Esophagus squamous epithelium (tissue), 5 donors: ENCODE measurements at regions not wholly inside any gene's neighbourhood (a gene's known extent, or its start where the extent isn't known, plus 50 kb on each side); places are given as distances from the start of the nearest gene placed in this dataset.

Experiments
- DNase-seq: peaks from one replicate; lab custom pipeline; 2025; lab: John Stamatoyannopoulos, UW
- H3K27ac ChIP-seq, 4 donors: fragments of 200-600 bp; sonication (generic); one replicate each; pipeline ENCODE4 v1.5.1; 2016 to 2019; ENCODE audit warnings: mild to moderate bottlenecking in 1 of 4
- H3K27me3 ChIP-seq, 4 donors: fragments of 200-600 bp; sonication (generic); 1 replicate in 3 of 4; 2 replicates in 1 of 4; pipeline versions ENCODE4 v1.5.1 to v1.6.0; 2017 to 2021; ENCODE audit warnings: antibody characterized with exemption in 1 of 4
- H3K36me3 ChIP-seq, 3 donors: fragments of 200-600 bp; sonication (generic); one replicate each; pipeline ENCODE4 v1.5.1; 2016 to 2019
- H3K4me1 ChIP-seq, 3 donors: fragments of 200-600 bp; sonication (generic); one replicate each; pipeline ENCODE4 v1.5.1; 2017 to 2019
- H3K4me3 ChIP-seq, 4 donors: fragments of 200-600 bp; sonication (generic); 1 replicate in 3 of 4; 2 replicates in 1 of 4; pipeline ENCODE4 v1.5.1; 2016 to 2019; ENCODE audit warnings: mild to moderate bottlenecking in 2 of 4, moderate library complexity in 1 of 4
- H3K9me3 ChIP-seq, 3 donors: fragments of 200-600 bp; sonication (generic); one replicate each; pipeline ENCODE4 v1.5.1; 2016 to 2019
- POLR2A ChIP-seq, 4 donors: fragments of 450-650 bp; IDR thresholded peaks; one replicate each; pipeline ENCODE4 v1.6.1; 2017; ENCODE audit warnings: antibody characterized with exemption in 4 of 4, mild to moderate bottlenecking in 4 of 4, moderate library complexity in 3 of 4
- WGBS, 2 donors: methylation state at CpG; one replicate each; pipeline ENCODE4 v1.1.5; 2018; 5-methylcytosine and 5-hydroxymethylcytosine counted together
- intact Hi-C: fragments of 100-400 bp; cut with DNase I; formaldehyde crosslinking; loops from one replicate; pipeline ENCODE4 v1.15.0; 2022
- TF ChIP-seq, protein P1 (sequence below), 6 experiments: fragments of 450-650 bp in 4 of 6; fragments of 200-600 bp in 2 of 6; sonication (generic) in 2 of 6; IDR thresholded peaks; one replicate each; pipeline ENCODE4 v1.5.1; 2016 to 2019; ENCODE audit warnings: antibody characterized with exemption in 6 of 6, mild to moderate bottlenecking in 4 of 6, moderate library complexity in 4 of 6
- donor health status: DM: yes; HTN: yes; CAD: no.

DNA sequence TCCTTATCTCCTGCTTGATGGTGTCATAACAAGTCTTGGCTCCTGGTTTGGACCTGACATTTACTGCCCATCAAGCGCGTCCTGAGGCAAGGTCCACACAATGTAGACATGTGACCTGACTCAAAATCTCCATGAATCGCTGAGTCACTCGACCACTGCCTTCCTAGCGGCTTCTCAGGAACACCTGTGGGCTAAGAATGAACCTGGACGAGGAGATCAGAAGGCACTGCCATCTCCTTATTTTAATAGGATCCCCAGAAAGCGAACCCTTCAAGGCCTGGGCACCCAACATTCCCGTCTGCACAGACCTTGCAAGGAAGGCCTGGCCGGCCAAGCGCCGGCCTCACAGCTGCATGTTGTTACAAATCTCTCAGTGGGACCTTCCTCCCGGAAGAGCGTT, 60.6 kb upstream of the IRX1 start:
- H3K4me1 ChIP-seq = no peaks in the 10 kb centered on the region
- no peaks in the 10 kb centered on the region for H3K36me3 ChIP-seq
- TF ChIP-seq POLR2A (IDR thresholded peaks at IDR 0.05) = no peak
- TF ChIP-seq, protein P1, sequence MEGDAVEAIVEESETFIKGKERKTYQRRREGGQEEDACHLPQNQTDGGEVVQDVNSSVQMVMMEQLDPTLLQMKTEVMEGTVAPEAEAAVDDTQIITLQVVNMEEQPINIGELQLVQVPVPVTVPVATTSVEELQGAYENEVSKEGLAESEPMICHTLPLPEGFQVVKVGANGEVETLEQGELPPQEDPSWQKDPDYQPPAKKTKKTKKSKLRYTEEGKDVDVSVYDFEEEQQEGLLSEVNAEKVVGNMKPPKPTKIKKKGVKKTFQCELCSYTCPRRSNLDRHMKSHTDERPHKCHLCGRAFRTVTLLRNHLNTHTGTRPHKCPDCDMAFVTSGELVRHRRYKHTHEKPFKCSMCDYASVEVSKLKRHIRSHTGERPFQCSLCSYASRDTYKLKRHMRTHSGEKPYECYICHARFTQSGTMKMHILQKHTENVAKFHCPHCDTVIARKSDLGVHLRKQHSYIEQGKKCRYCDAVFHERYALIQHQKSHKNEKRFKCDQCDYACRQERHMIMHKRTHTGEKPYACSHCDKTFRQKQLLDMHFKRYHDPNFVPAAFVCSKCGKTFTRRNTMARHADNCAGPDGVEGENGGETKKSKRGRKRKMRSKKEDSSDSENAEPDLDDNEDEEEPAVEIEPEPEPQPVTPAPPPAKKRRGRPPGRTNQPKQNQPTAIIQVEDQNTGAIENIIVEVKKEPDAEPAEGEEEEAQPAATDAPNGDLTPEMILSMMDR (IDR thresholded peaks at IDR 0.05) = no peak
- H3K27ac ChIP-seq = no peak overlapping the region
- no peaks in the 10 kb centered on the region for H3K27me3 ChIP-seq
- no peaks in the 10 kb centered on the region for H3K9me3 ChIP-seq
- H3K4me3 ChIP-seq = no peak overlapping the region
- DNase-seq = no peak
- WGBS, 2 donors = 89 to 92% methylated on average over 7 to 12 of the region's 13 CpGs
- intact Hi-C loops = no loop called here

DNA sequence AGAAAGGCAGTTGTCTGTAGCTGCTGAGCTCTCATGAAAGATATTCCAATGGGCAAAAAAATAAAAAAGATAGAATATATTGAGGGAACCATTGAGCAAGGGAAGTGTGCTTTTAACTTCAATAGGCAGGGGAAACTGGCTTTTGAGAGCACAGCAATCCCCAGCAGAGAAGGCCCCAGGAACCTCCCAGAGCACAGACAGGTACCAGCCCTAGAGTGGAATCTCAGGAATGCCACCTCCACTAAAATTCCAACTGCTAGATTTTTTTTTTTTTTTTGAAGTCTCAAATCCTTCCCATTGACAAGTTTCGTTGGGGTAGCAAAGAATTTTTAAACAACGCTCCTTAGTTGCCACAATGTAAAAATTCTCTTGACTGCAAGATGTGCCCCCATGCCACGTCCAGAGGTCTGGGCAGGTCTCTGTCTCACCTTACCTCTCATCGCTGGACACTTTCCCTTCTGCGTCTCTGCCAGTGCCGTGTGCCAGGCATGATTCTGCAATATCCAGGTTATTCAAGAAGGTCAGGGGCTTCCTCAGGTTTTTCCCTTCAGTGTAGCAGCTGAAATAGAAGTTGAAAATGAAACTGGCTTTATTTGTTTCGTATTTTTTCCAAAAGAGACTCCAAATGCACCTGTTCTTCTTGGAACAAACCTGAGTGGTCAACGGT, 64.2 kb upstream of the IRX1 start:
- no peak overlapping the region for H3K27ac ChIP-seq
- TF ChIP-seq POLR2A (IDR thresholded peaks at IDR 0.05) = no peak
- TF ChIP-seq, protein P1 (IDR thresholded peaks at IDR 0.05) = no peak
- intact Hi-C loops = no loop called here
- DNase-seq = no peak
- no peak overlapping the region for H3K4me3 ChIP-seq
- no peaks in the 10 kb centered on the region for H3K9me3 ChIP-seq
- no peaks in the 10 kb centered on the region for H3K4me1 ChIP-seq
- no peaks in the 10 kb centered on the region for H3K27me3 ChIP-seq
- no peaks in the 10 kb centered on the region for H3K36me3 ChIP-seq
- 31 to 43% methylated on average over 8 of the region's 8 CpGs for WGBS, 2 donors

- 83 to 84% methylated on average over 2 of the region's 2 CpGs for WGBS, 2 donors
- no peak for DNase-seq
- intact Hi-C loops = no loop called here
- Histone ChIP-seq H3K4me3 (no peak overlapping the region), H3K27me3 (no peaks in the 10 kb centered on the region), H3K9me3 (no peaks in the 10 kb centered on the region), H3K4me1 (no peaks in the 10 kb centered on the region), H3K27ac (no peak overlapping the region), H3K36me3 (no peaks in the 10 kb centered on the region)
- TF ChIP-seq, protein P1 (IDR thresholded peaks at IDR 0.05) = no peak
- TF ChIP-seq POLR2A (IDR thresholded peaks at IDR 0.05) = no peak
Measured at GRCh38 chr5:3530251-3530650, 65.4 kb upstream of the IRX1 start.

DNA sequence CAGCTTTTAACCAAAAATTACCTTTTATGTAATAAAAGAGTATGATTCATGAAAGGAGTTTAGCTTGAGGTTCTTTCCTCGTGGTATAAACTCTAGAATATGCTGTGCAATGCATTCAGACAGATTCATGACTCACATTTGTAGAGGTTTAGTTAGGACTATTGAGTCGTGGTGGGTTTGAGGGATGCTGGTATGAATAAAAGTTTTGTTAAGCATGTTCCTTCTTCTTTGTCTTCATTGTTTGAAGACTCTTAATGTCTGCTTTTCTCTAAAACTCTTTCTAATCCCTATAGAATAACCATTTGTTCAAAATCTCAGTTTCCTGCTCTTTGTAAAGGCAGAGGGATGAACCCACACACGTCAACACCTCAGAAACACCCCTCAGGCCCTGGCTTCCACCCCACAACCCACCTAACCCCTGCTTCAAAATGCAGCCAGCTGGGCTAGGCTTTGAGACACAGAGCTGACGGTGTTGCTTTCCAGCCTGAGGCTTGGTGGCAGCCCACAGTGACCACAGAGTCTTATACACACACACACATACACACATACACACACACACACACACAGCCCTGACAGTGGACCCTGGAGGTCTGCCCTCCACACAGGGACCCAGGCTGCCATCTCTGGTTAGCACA, 69.0 kb upstream of the IRX1 start:
- TF ChIP-seq, protein P1 (IDR thresholded peaks at IDR 0.05) = no peak
- no peak for TF ChIP-seq POLR2A (IDR thresholded peaks at IDR 0.05)
- H3K4me1 ChIP-seq = no peaks in the 10 kb centered on the region
- WGBS, 2 donors = 12 to 18% methylated on average over 3 of the region's 4 CpGs
- DNase-seq = no peak
- no peaks in the 10 kb centered on the region for H3K9me3 ChIP-seq
- H3K36me3 ChIP-seq = no peaks in the 10 kb centered on the region
- intact Hi-C loops = no loop called here
- no peak overlapping the region for H3K27ac ChIP-seq
- no peak overlapping the region for H3K4me3 ChIP-seq
- no peaks in the 10 kb centered on the region for H3K27me3 ChIP-seq

DNA sequence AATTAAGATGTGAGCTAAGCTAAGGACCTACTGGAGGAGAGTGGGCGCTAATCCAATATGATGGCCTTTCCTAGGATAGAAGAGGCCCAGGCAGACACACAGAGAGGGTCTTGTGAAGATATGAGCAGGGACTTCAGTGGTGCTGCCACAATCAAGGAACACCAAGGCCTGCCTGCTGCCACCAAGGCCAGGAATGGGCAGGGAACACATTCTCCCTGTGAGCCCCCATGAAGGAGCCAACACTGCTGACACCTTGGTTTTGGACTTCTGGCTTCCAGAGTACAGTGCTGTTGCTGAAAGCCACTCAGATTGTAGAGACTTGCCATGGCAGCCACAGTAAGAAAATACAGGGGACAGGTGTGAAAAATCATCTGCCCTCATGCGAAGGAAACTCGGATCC, 73.1 kb upstream of the IRX1 start:
- intact Hi-C loops = no loop called here
- DNase-seq = no peak
- H3K27ac ChIP-seq = no peak overlapping the region
- 89 to 92% methylated on average over 3 of the region's 3 CpGs for WGBS, 2 donors
- no peak for TF ChIP-seq POLR2A (IDR thresholded peaks at IDR 0.05)
- TF ChIP-seq, protein P1 (IDR thresholded peaks at IDR 0.05) = no peak
- no peaks in the 10 kb centered on the region for H3K9me3 ChIP-seq
- H3K27me3 ChIP-seq = no peaks in the 10 kb centered on the region
- H3K4me1 ChIP-seq = no peaks in the 10 kb centered on the region
- no peaks in the 10 kb centered on the region for H3K36me3 ChIP-seq
- H3K4me3 ChIP-seq = no peak overlapping the region
